H7 (cell line): ENCODE measurements at regions not wholly inside any gene's neighbourhood (a gene's known extent, or its start where the extent isn't known, plus 50 kb on each side); places are given as distances from the start of the nearest gene placed in this dataset.

ENCODE experiments used
- DNase-seq: peaks from one replicate; pipeline ENCODE4 v3.0.0; 2012
- H3K27me3 ChIP-seq: 2 replicates; pipeline ENCODE4 v1.6.0; 2011; ENCODE audit warnings: mild to moderate bottlenecking, low read length; ENCODE audit not compliant: control insufficient read depth, insufficient read depth
- H3K36me3 ChIP-seq: replicated peaks from 2 replicates; pipeline ENCODE4 v1.5.1; 2011; ENCODE audit warnings: low read length; ENCODE audit not compliant: control insufficient read depth, insufficient read depth
- H3K4me3 ChIP-seq: 2 replicates; pipeline ENCODE4 v1.5.1; 2011; ENCODE audit warnings: low read depth, mild to moderate bottlenecking, control low read depth, low read length, moderate library complexity; ENCODE audit not compliant: insufficient read depth

- DNase-seq, result no peak
- H3K4me3 ChIP-seq, result no peak overlapping the region
- no peaks in the 10 kb centered on the region for H3K27me3 ChIP-seq
- H3K36me3 ChIP-seq, result no peaks in the 10 kb centered on the region
Observed at GRCh38 chr13:90551253-90551652, 796.2 kb upstream of the MIR17HG start.

- no peaks in the 10 kb centered on the region for H3K36me3 ChIP-seq
- no peak overlapping the region for H3K4me3 ChIP-seq
- no peak for DNase-seq
- no peaks in the 10 kb centered on the region for H3K27me3 ChIP-seq
Observed at GRCh38 chr13:90552702-90553101, 794.8 kb upstream of the MIR17HG start.

- no peak overlapping the region for H3K4me3 ChIP-seq
- no peaks in the 10 kb centered on the region for H3K36me3 ChIP-seq
- H3K27me3 ChIP-seq, result no peaks in the 10 kb centered on the region
- no peak for DNase-seq
Observed at GRCh38 chr13:90553159-90553558, 794.3 kb upstream of the MIR17HG start.

- no peak for DNase-seq
- no peaks in the 10 kb centered on the region for H3K36me3 ChIP-seq
- no peaks in the 10 kb centered on the region for H3K27me3 ChIP-seq
- no peak overlapping the region for H3K4me3 ChIP-seq
Observed at GRCh38 chr13:90557626-90558025, 789.9 kb upstream of the MIR17HG start.

GRCh38 chr13:90562443-90562842 is 785.0 kb upstream of the MIR17HG start:
- no peaks in the 10 kb centered on the region for H3K36me3 ChIP-seq
- no peaks in the 10 kb centered on the region for H3K27me3 ChIP-seq
- H3K4me3 ChIP-seq, result no peak overlapping the region
- no peak for DNase-seq

- Histone ChIP-seq H3K27me3 (no peaks in the 10 kb centered on the region), H3K4me3 (no peak overlapping the region)
Observed at GRCh38 chr13:90564096-90564495, 783.4 kb upstream of the MIR17HG start.

GRCh38 chr13:90564566-90564965 is 782.9 kb upstream of the MIR17HG start:
- Histone ChIP-seq H3K4me3 (no peak overlapping the region), H3K36me3 (no peaks in the 10 kb centered on the region), H3K27me3 (no peaks in the 10 kb centered on the region)
- no peak for DNase-seq

More at GRCh38 chr13:90564096-90564495, 783.4 kb upstream of the MIR17HG start:
- H3K36me3 ChIP-seq, result no peaks in the 10 kb centered on the region
- DNase-seq, result no peak

- no peak for DNase-seq
- no peak overlapping the region for H3K4me3 ChIP-seq
- H3K36me3 ChIP-seq, result no peaks in the 10 kb centered on the region
- no peaks in the 10 kb centered on the region for H3K27me3 ChIP-seq
Observed at GRCh38 chr13:90565985-90566713, 781.3 kb upstream of the MIR17HG start.

- Histone ChIP-seq H3K4me3 (no peak overlapping the region), H3K27me3 (no peaks in the 10 kb centered on the region), H3K36me3 (no peaks in the 10 kb centered on the region)
- no peak for DNase-seq
Observed at GRCh38 chr13:90568165-90568564, 779.3 kb upstream of the MIR17HG start.

GRCh38 chr13:90576067-90576466 is 771.4 kb upstream of the MIR17HG start:
- DNase-seq, result no peak
- Histone ChIP-seq H3K4me3 (no peak overlapping the region), H3K27me3 (no peaks in the 10 kb centered on the region), H3K36me3 (no peaks in the 10 kb centered on the region)

- H3K36me3 ChIP-seq, result no peaks in the 10 kb centered on the region
- no peaks in the 10 kb centered on the region for H3K27me3 ChIP-seq
- no peak overlapping the region for H3K4me3 ChIP-seq
- no peak for DNase-seq
Observed at GRCh38 chr13:90577726-90578125, 769.8 kb upstream of the MIR17HG start.

- no peaks in the 10 kb centered on the region for H3K36me3 ChIP-seq
- H3K4me3 ChIP-seq, result no peak overlapping the region
- DNase-seq, result no peak
- H3K27me3 ChIP-seq, result no peaks in the 10 kb centered on the region
Observed at GRCh38 chr13:90585392-90585791, 762.1 kb upstream of the MIR17HG start.

GRCh38 chr13:90591260-90591926 is 756.1 kb upstream of the MIR17HG start:
- no peaks in the 10 kb centered on the region for H3K27me3 ChIP-seq
- no peaks in the 10 kb centered on the region for H3K36me3 ChIP-seq
- DNase-seq, result no peak
- no peak overlapping the region for H3K4me3 ChIP-seq

GRCh38 chr13:90591927-90592268 is 755.6 kb upstream of the MIR17HG start:
- Histone ChIP-seq H3K4me3 (no peak overlapping the region), H3K36me3 (no peaks in the 10 kb centered on the region), H3K27me3 (no peaks in the 10 kb centered on the region)
- DNase-seq, result no peak

GRCh38 chr13:90592943-90593342 is 754.5 kb upstream of the MIR17HG start:
- H3K36me3 ChIP-seq, result no peaks in the 10 kb centered on the region
- H3K4me3 ChIP-seq, result no peak overlapping the region
- H3K27me3 ChIP-seq, result no peaks in the 10 kb centered on the region
- no peak for DNase-seq
